Osteocyte (in vitro differentiated cells): ENCODE measurements at regions not wholly inside any gene's neighbourhood (a gene's known extent, or its start where the extent isn't known, plus 50 kb on each side); places are given as distances from the start of the nearest gene placed in this dataset.
"Not testable (repeated sequence)": the region's sequence is repeated elsewhere in the genome, so short reads cannot be mapped to it uniquely, and the experiment has no call there.

Experiments
- DNase-seq: peaks from one replicate; pipeline ENCODE4 v3.0.0; 2021; ENCODE audit warnings: mixed read lengths; ENCODE audit not compliant: unreplicated experiment; ENCODE audit errors: extremely low spot score
- H3K27ac Mint-ChIP-seq: one replicate; pipeline ENCODE4 v1.8.0; 2021; ENCODE audit warnings: mild to moderate bottlenecking, mixed read lengths; ENCODE audit not compliant: unreplicated experiment
- H3K27me3 Mint-ChIP-seq: one replicate; pipeline ENCODE4 v1.8.0; 2021; ENCODE audit warnings: mixed read lengths; ENCODE audit not compliant: unreplicated experiment
- H3K36me3 Mint-ChIP-seq: one replicate; pipeline ENCODE4 v1.8.0; 2021; ENCODE audit warnings: mixed read lengths; ENCODE audit not compliant: unreplicated experiment
- H3K4me1 Mint-ChIP-seq: one replicate; pipeline ENCODE4 v1.8.0; 2021; ENCODE audit warnings: mixed read lengths; ENCODE audit not compliant: unreplicated experiment
- H3K4me3 Mint-ChIP-seq: one replicate; pipeline ENCODE4 v1.8.0; 2021; ENCODE audit warnings: mild to moderate bottlenecking, moderate library complexity, mixed read lengths; ENCODE audit not compliant: unreplicated experiment
- H3K9me3 Mint-ChIP-seq: one replicate; pipeline ENCODE4 v1.8.0; 2021; ENCODE audit warnings: mixed read lengths; ENCODE audit not compliant: unreplicated experiment
- TF ChIP-seq, protein P1 (sequence below): fragments of 200-600 bp; sonication (generic); IDR thresholded peaks from 2 replicates; pipeline ENCODE4 v1.5.0; 2021; ENCODE audit warnings: antibody characterized with exemption, mild to moderate bottlenecking, moderate library complexity

DNA sequence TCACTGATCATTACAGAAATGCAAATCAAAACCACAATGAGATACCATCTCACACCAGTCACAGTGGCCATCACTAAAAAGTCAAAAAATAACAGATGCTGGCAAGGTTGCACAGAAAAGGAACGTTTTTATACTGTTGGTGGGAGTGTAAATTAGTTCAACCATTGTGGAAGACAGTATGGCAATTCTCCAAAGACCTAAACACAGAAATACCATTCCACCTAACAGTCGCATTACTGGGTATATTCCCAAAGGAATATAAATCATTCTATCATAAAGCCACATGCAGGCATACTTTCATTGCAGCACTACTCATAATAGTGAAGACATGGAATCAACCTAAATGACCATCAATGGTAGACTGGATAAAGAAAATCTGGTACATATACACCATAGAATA is 83.2 kb upstream of the ARID5B start:
- not testable (repeated sequence) for H3K9me3 Mint-ChIP-seq, H3K27me3 Mint-ChIP-seq, H3K4me3 Mint-ChIP-seq, H3K36me3 Mint-ChIP-seq, DNase-seq, H3K27ac Mint-ChIP-seq, H3K4me1 Mint-ChIP-seq

DNA sequence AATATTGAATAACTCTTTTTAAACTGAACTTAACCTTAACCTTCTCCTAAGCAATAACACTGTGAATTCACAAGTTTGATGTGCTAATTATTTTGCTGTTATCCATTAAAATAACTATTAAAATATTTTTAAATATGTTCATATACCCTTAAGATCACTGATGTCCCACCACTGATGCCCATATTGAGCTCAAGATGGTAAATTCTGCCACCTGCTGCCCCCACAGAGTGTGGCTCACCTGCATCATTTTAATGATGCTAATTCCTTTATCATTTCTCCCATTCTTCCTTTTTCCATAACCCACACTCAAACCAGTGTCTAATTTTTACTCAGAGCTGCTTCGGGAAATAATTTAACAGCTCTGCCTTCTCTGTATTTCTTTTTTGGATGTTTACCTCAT is 82.3 kb upstream of the ARID5B start:
- no peak for DNase-seq
- Mint-ChIP-seq H3K36me3 (no peaks in the 10 kb centered on the region), H3K9me3 (no peaks in the 10 kb centered on the region), H3K4me1 (no peaks in the 10 kb centered on the region), H3K27me3 (no peaks in the 10 kb centered on the region), H3K4me3 (no peak overlapping the region), H3K27ac (no peak overlapping the region)
- TF ChIP-seq, protein P1, sequence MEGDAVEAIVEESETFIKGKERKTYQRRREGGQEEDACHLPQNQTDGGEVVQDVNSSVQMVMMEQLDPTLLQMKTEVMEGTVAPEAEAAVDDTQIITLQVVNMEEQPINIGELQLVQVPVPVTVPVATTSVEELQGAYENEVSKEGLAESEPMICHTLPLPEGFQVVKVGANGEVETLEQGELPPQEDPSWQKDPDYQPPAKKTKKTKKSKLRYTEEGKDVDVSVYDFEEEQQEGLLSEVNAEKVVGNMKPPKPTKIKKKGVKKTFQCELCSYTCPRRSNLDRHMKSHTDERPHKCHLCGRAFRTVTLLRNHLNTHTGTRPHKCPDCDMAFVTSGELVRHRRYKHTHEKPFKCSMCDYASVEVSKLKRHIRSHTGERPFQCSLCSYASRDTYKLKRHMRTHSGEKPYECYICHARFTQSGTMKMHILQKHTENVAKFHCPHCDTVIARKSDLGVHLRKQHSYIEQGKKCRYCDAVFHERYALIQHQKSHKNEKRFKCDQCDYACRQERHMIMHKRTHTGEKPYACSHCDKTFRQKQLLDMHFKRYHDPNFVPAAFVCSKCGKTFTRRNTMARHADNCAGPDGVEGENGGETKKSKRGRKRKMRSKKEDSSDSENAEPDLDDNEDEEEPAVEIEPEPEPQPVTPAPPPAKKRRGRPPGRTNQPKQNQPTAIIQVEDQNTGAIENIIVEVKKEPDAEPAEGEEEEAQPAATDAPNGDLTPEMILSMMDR: no peak

DNA sequence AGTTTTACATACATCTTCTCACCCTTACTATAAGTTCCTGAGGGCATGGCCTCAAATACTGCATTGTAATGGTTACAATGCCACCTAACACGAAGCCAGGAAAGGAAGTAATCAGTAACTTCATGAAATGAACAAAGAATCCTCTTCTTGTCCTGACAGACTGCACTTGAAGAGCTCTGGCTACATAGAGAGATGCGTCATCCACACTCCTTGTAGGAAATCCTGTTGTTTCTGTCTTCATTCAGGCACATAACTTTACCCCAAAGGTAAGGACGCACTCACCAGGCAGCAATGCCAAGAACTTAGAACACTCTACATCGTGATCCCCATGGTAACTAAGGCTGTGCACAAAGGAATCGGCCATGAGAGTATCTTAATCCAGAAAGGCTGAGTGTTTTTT is 80.3 kb upstream of the ARID5B start:
- H3K4me1 Mint-ChIP-seq: peaks cover 5% of the 10 kb centered on the region
- H3K4me3 Mint-ChIP-seq: no peak overlapping the region
- no peak overlapping the region for H3K27ac Mint-ChIP-seq
- no peaks in the 10 kb centered on the region for H3K9me3 Mint-ChIP-seq
- H3K27me3 Mint-ChIP-seq: no peaks in the 10 kb centered on the region
- TF ChIP-seq, protein P1: no peak
- DNase-seq: no peak
- H3K36me3 Mint-ChIP-seq: no peaks in the 10 kb centered on the region

DNA sequence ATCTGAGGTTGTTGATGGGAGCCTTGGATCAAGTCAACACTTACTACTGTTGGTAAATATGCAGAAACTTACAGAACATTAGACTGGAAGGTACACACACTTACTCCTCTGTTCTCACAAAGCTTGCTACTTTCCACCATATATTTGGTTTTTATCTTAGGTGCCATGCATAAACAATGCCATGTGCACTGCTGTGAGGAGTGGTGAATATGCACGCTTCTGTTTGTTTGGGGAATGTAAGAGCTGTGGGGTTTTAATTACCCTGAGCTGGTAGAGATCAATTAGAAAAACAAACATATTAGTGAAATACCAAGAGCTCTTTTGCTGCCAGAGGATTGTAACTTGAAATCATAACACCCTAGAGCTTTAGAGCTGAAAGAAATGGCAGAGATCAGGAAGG is 79.8 kb upstream of the ARID5B start:
- TF ChIP-seq, protein P1: no peak
- Mint-ChIP-seq H3K36me3 (no peaks in the 10 kb centered on the region), H3K27me3 (no peaks in the 10 kb centered on the region), H3K9me3 (no peaks in the 10 kb centered on the region), H3K4me1 (peaks cover 5% of the 10 kb centered on the region), H3K4me3 (no peak overlapping the region), H3K27ac (no peak overlapping the region)
- DNase-seq: no peak

DNA sequence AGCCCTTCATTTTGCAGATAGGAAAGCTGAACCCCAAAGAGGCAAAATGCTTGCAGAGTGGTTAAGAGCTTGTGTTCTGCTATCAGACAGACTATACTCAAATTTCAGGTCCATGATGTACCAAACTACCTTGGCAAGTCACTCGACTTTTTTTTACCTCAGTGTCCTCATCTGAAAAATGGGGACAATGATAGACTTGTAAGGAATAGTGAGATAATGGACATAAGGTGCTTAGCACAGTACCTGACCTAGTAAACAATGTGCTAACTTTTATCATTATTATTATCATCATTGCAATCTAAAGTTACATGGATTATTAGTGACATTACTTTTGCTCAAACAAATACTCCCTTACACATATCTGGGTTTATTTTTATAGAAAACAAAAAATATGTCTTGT is 79.4 kb upstream of the ARID5B start:
- no peak for DNase-seq
- H3K9me3 Mint-ChIP-seq: no peaks in the 10 kb centered on the region
- H3K4me3 Mint-ChIP-seq: no peak overlapping the region
- TF ChIP-seq, protein P1: no peak
- no peak overlapping the region for H3K27ac Mint-ChIP-seq
- H3K36me3 Mint-ChIP-seq: no peaks in the 10 kb centered on the region
- H3K27me3 Mint-ChIP-seq: no peaks in the 10 kb centered on the region
- H3K4me1 Mint-ChIP-seq: peaks cover 5% of the 10 kb centered on the region

DNA sequence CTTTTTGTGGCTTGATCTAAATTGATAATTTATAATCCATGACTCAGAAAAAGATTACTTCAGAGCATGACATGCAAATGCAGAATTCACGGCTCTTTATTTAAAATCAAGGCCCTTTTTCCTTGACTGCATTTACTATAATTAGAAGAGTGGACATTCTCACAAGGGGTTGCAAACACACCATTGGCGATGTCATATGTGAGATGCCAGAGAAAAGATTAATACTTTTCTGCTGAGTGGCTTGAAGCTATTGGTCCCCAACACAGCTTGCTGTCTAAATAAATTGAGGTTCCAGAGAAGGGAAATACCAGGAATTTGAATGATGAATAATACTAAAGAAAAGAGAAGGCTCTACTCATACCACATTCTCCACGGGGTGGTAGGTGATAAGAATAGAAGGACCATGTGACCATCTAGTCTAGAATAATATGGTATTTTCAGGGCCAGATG is 78.7 kb upstream of the ARID5B start:
- Mint-ChIP-seq H3K4me3 (no peak overlapping the region), H3K27me3 (no peaks in the 10 kb centered on the region), H3K4me1 (peaks cover 5% of the 10 kb centered on the region), H3K9me3 (no peaks in the 10 kb centered on the region), H3K27ac (no peak overlapping the region), H3K36me3 (no peaks in the 10 kb centered on the region)
- no peak for DNase-seq
- TF ChIP-seq, protein P1: no peak
